H1 (cell line): ENCODE measurements at regions not wholly inside any gene's neighbourhood (a gene's known extent, or its start where the extent isn't known, plus 50 kb on each side); places are given as distances from the start of the nearest gene placed in this dataset.
A peak's percentile ranks its signal among the peaks of the same experiment; 100 is the strongest.

Source experiments
- CTCF ChIA-PET: fragments of 300-600 bp; sonication (Branson Sonifier 250); formaldehyde crosslinking; loops from one replicate; lab custom pipeline; 2021; ENCODE audit not compliant: partially characterized antibody; lab: Charles Lee
- POLR2A ChIA-PET: fragments of 300-600 bp; sonication (Branson Sonifier 250); formaldehyde crosslinking; loops from one replicate; lab custom pipeline; 2021; ENCODE audit warnings: inconsistent platforms; ENCODE audit not compliant: partially characterized antibody; lab: Charles Lee
- DNase-seq, 2 experiments: peaks; one replicate each; pipeline versions ENCODE4 v3.0.0 to v3.0.0-alpha.2; 2010 to 2022; ENCODE audit warnings: low spot score in 2 of 2, low read depth in 1 of 2, mixed read lengths in 1 of 2
- FAIRE-seq: peaks from 2 replicates; lab custom pipeline; 2011; peaks lifted over from hg19 to GRCh38; lab: Jason Lieb, UNC
- H2AFZ ChIP-seq: 2 replicates; pipeline ENCODE4 v1.8.1; 2012; ENCODE audit warnings: low read length, inconsistent platforms
- H2AK5ac ChIP-seq: 2 replicates; pipeline ENCODE4 v1.6.1; 2013; ENCODE audit warnings: low read depth, low read length
- H2BK120ac ChIP-seq: replicated peaks from 2 replicates; pipeline ENCODE3; 2013; ENCODE audit warnings: low read depth, low read length, inconsistent platforms
- H2BK12ac ChIP-seq: 2 replicates; pipeline ENCODE4 v1.6.1; 2013; ENCODE audit warnings: low read depth, low read length
- H2BK15ac ChIP-seq: 2 replicates; pipeline ENCODE4 v1.6.1; 2013; ENCODE audit warnings: low read length
- H2BK20ac ChIP-seq: 2 replicates; pipeline ENCODE4 v1.6.1; 2013; ENCODE audit warnings: low read length
- H2BK5ac ChIP-seq: 2 replicates; pipeline ENCODE4 v1.6.1; 2013; ENCODE audit warnings: low read depth, low read length
- H3K14ac ChIP-seq: 2 replicates; pipeline ENCODE4 v1.6.1; 2013; ENCODE audit warnings: inconsistent platforms; ENCODE audit not compliant: insufficient read length
- H3K18ac ChIP-seq: 2 replicates; pipeline ENCODE4 v1.6.1; 2013; ENCODE audit warnings: low read length; ENCODE audit errors: extremely low read depth
- H3K23ac ChIP-seq: 2 replicates; pipeline ENCODE4 v1.6.1; 2013; ENCODE audit warnings: inconsistent platforms; ENCODE audit not compliant: insufficient read length
- H3K23me2 ChIP-seq: 2 replicates; pipeline ENCODE4 v1.6.1; 2013; ENCODE audit warnings: low read depth, low read length
- H3K27ac ChIP-seq: 2 replicates; pipeline ENCODE4 v1.6.1; 2011; ENCODE audit warnings: low read depth, low read length, inconsistent platforms
- H3K27me3 ChIP-seq, 4 experiments: replicated peaks in 1 of 4; 1 replicate in 1 of 4; 2 replicates in 3 of 4; pipeline versions ENCODE4 v1.6.1 to v1.8.1; 2011 to 2013; ENCODE audit warnings: low read length in 3 of 4, mild to moderate bottlenecking in 3 of 4, inconsistent platforms in 2 of 4, mixed read lengths in 2 of 4, moderate library complexity in 1 of 4; ENCODE audit not compliant: control insufficient read depth in 3 of 4, insufficient read depth in 3 of 4; ENCODE audit errors: extremely low read depth in 1 of 4
- H3K36me3 ChIP-seq, 4 experiments: 2 replicates each; pipeline versions ENCODE4 v1.6.1 to v1.8.1; 2011 to 2013; ENCODE audit warnings: mild to moderate bottlenecking in 4 of 4, low read length in 3 of 4, moderate library complexity in 2 of 4, control low read depth in 1 of 4, inconsistent platforms in 1 of 4; ENCODE audit not compliant: insufficient read depth in 4 of 4, control insufficient read depth in 2 of 4
- H3K4ac ChIP-seq: replicated peaks from 2 replicates; pipeline ENCODE3; 2013; ENCODE audit warnings: low read length, low read depth, mixed read lengths, inconsistent platforms; ENCODE audit not compliant: insufficient read length
- H3K4me1 ChIP-seq, 4 experiments: replicated peaks in 1 of 4; 1 replicate in 1 of 4; 2 replicates in 3 of 4; pipeline versions ENCODE4 v1.6.1 to v1.8.1; 2011 to 2013; ENCODE audit warnings: low read length in 3 of 4, inconsistent platforms in 2 of 4, mixed read lengths in 1 of 4; ENCODE audit not compliant: insufficient read depth in 4 of 4, control insufficient read depth in 3 of 4
- H3K4me2 ChIP-seq, 2 experiments: 2 replicates each; pipeline versions ENCODE4 v1.6.1 to v1.8.1; 2011 to 2013; ENCODE audit warnings: low read depth in 2 of 2, low read length in 2 of 2, control low read depth in 1 of 2, inconsistent platforms in 1 of 2, mild to moderate bottlenecking in 1 of 2; ENCODE audit not compliant: insufficient read depth in 1 of 2
- H3K4me3 ChIP-seq, 4 experiments: fragments of 200-600, 300-600 bp in 1 of 4; sonication (generic), shearing (Covaris generic), sonication (Bioruptor Twin) in 1 of 4; 2 replicates each; pipeline versions ENCODE4 v1.5.1 to v1.8.1; 2011 to 2016; ENCODE audit warnings: low read length in 4 of 4, low read depth in 3 of 4, control low read depth in 2 of 4, inconsistent platforms in 2 of 4, mild to moderate bottlenecking in 2 of 4, mixed read lengths in 1 of 4, moderate library complexity in 1 of 4; ENCODE audit not compliant: insufficient read depth in 2 of 4; ENCODE audit errors: extremely low read depth in 1 of 4
- H3K56ac ChIP-seq: replicated peaks from 2 replicates; pipeline ENCODE3; 2013; ENCODE audit warnings: low read depth, mild to moderate bottlenecking, mixed read lengths, low read length, inconsistent platforms; ENCODE audit not compliant: insufficient read length
- H3K79me1 ChIP-seq: 2 replicates; pipeline ENCODE4 v1.6.1; 2013; ENCODE audit warnings: low read depth, low read length, control low read depth
- H3K79me2 ChIP-seq, 2 experiments: 2 replicates each; pipeline versions ENCODE4 v1.6.1 to v1.8.1; 2012 to 2013; ENCODE audit warnings: low read length in 2 of 2, mild to moderate bottlenecking in 2 of 2, inconsistent platforms in 1 of 2; ENCODE audit not compliant: insufficient read depth in 2 of 2, control insufficient read depth in 1 of 2
- H3K9ac ChIP-seq, 4 experiments: replicated peaks in 1 of 4; 1 replicate in 1 of 4; 2 replicates in 3 of 4; pipeline versions ENCODE4 v1.6.1 to v1.8.1; 2011 to 2013; ENCODE audit warnings: low read depth in 3 of 4, low read length in 3 of 4, control low read depth in 2 of 4, mild to moderate bottlenecking in 2 of 4, moderate library complexity in 2 of 4, inconsistent platforms in 1 of 4; ENCODE audit errors: extremely low read depth in 1 of 4
- H3K9me3 ChIP-seq, 2 experiments: 2 replicates each; pipeline versions ENCODE4 v1.6.1 to v1.8.1; 2012 to 2013; ENCODE audit warnings: mild to moderate bottlenecking in 2 of 2, moderate library complexity in 2 of 2, control low read depth in 1 of 2, inconsistent platforms in 1 of 2, low read depth in 1 of 2, low read length in 1 of 2, mixed read lengths in 1 of 2; ENCODE audit not compliant: insufficient read depth in 2 of 2
- H4K20me1 ChIP-seq, 2 experiments: replicated peaks in 1 of 2; 2 replicates each; pipeline versions ENCODE3 to v1.8.1; 2011 to 2013; ENCODE audit warnings: inconsistent platforms in 2 of 2, low read length in 2 of 2, mild to moderate bottlenecking in 1 of 2; ENCODE audit not compliant: insufficient read depth in 2 of 2, control insufficient read depth in 1 of 2
- H4K5ac ChIP-seq: 2 replicates; pipeline ENCODE4 v1.6.1; 2013; ENCODE audit warnings: low read length, low read depth, mixed read lengths, inconsistent platforms; ENCODE audit not compliant: insufficient read length
- H4K8ac ChIP-seq: 2 replicates; pipeline ENCODE4 v1.8.0; 2013; ENCODE audit warnings: mild to moderate bottlenecking, moderate library complexity, low read length, inconsistent platforms; ENCODE audit not compliant: insufficient read depth; ENCODE audit errors: extremely low read depth
- H4K91ac ChIP-seq: replicated peaks from 2 replicates; pipeline ENCODE3; 2013; ENCODE audit warnings: low read length, mixed read lengths, inconsistent platforms; ENCODE audit not compliant: insufficient read length
- ATF2 ChIP-seq: IDR thresholded peaks from 2 replicates; pipeline ENCODE4 v1.6.1; 2012; ENCODE audit warnings: low read length, inconsistent platforms
- ATF3 ChIP-seq: IDR thresholded peaks from 2 replicates; pipeline ENCODE4 v1.6.1; 2011; ENCODE audit warnings: low read depth, mild to moderate bottlenecking, low read length; ENCODE audit not compliant: insufficient read depth
- CTBP2 ChIP-seq: IDR thresholded peaks from 2 replicates; pipeline ENCODE4 v1.7.0; 2011; ENCODE audit warnings: borderline replicate concordance, mild to moderate bottlenecking, moderate library complexity, mixed read lengths, low read length; ENCODE audit not compliant: insufficient read depth, insufficient read length
- JUN ChIP-seq: IDR thresholded peaks from 2 replicates; pipeline ENCODE4 v1.6.1; 2011; ENCODE audit warnings: low read depth, mild to moderate bottlenecking, improper control_type of control experiment, low read length
- MAFK ChIP-seq: IDR thresholded peaks from 2 replicates; pipeline ENCODE4 v1.6.1; 2012; ENCODE audit warnings: low read depth, mild to moderate bottlenecking, improper control_type of control experiment, low read length
- POLR2A ChIP-seq, 2 experiments: IDR thresholded peaks; 1 replicate in 1 of 2; 2 replicates in 1 of 2; pipeline ENCODE4 v1.6.1; 2011; ENCODE audit warnings: low read depth in 2 of 2, low read length in 2 of 2, mild to moderate bottlenecking in 2 of 2; ENCODE audit errors: control extremely low read depth in 1 of 2
- RAD21 ChIP-seq, 2 experiments: IDR thresholded peaks in 1 of 2; conservative IDR thresholded peaks in 1 of 2; 2 replicates each; pipeline ENCODE4 v1.6.1; 2011; ENCODE audit warnings: low read depth in 2 of 2, low read length in 2 of 2, improper control_type of control experiment in 1 of 2, inconsistent platforms in 1 of 2, mild to moderate bottlenecking in 1 of 2, moderate library complexity in 1 of 2
- RFX5 ChIP-seq: IDR thresholded peaks from 2 replicates; pipeline ENCODE4 v1.6.1; 2011; ENCODE audit warnings: low read depth, low read length, improper control_type of control experiment, borderline replicate concordance
- SIX5 ChIP-seq: IDR thresholded peaks from 2 replicates; pipeline ENCODE4 v1.6.1; 2011; ENCODE audit warnings: mild to moderate bottlenecking, low read depth, low read length
- TBP ChIP-seq: IDR thresholded peaks from 2 replicates; pipeline ENCODE4 v1.6.1; 2011; ENCODE audit warnings: low read depth, low read length, improper control_type of control experiment
- ZNF274 ChIP-seq: IDR thresholded peaks from 2 replicates; pipeline ENCODE4 v1.7.0; 2012; ENCODE audit warnings: low read length, borderline replicate concordance; ENCODE audit errors: extremely low read depth
- WGBS, 2 experiments: shearing (Covaris generic) in 1 of 2; methylation state at CpG; one replicate each; pipeline versions ENCODE4 v1.1.6 to v1.1.7; 2013 to 2015; ENCODE audit warnings: low lambda C conversion rate in 2 of 2, mixed read lengths in 2 of 2, inconsistent platforms in 1 of 2, low coverage in 1 of 2, missing lambda C conversion rate in 1 of 2; ENCODE audit not compliant: insufficient replicate concordance in 2 of 2, insufficient coverage in 1 of 2, insufficient read length in 1 of 2; ENCODE audit errors: extremely low coverage in 1 of 2, missing lambda C conversion rate in 1 of 2; 5-methylcytosine and 5-hydroxymethylcytosine counted together

- H4K91ac ChIP-seq, result no peak overlapping the region
- H2BK120ac ChIP-seq, result no peak overlapping the region
- H2AFZ ChIP-seq, result peak overlapping the region; percentile 92; the same call in 1 of the 2 replicates
- H3K4me3 ChIP-seq, result no peak overlapping the region
- no peaks in the 10 kb centered on the region for H3K79me1 ChIP-seq
- H3K23me2 ChIP-seq, result no peaks in the 10 kb centered on the region; the same call in 1 of the 2 replicates
- H3K18ac ChIP-seq, result no peak overlapping the region
- H3K56ac ChIP-seq, result no peak overlapping the region
- ChIA-PET POLR2A (no interaction called here), CTCF (interaction anchor here (1.1 kb wide), 1 partner anchor 235 kb away, joined by 3 read pairs; no protein-coding TSS in a partner anchor)
- H4K8ac ChIP-seq, result no peak overlapping the region
- H2BK20ac ChIP-seq, result no peak overlapping the region
- WGBS, 2 experiments, result 83% methylated on average over 8 of the region's 8 CpGs; no CpG with 5 or more reads in 1 of the 2 experiments
- no peak for FAIRE-seq
- H3K9ac ChIP-seq, result no peak overlapping the region
- H3K4me1 ChIP-seq, result peaks cover 17 to 24% (median 22%) of the 10 kb centered on the region in 4 experiments
- H2BK5ac ChIP-seq, result no peak overlapping the region
- no peak overlapping the region for H3K23ac ChIP-seq
- peak in 1 of 2 experiments; percentile 43 for DNase-seq
- no peak overlapping the region for H3K27ac ChIP-seq
- H3K14ac ChIP-seq, result no peak overlapping the region
- no peaks in the 10 kb centered on the region for H3K79me2 ChIP-seq
- no peak overlapping the region for H4K5ac ChIP-seq
- no peaks in the 10 kb centered on the region for H3K36me3 ChIP-seq
- H4K20me1 ChIP-seq, result no peaks in the 10 kb centered on the region
- H3K9me3 ChIP-seq, result peaks cover 8 to 9% of the 10 kb centered on the region in 2 experiments; a peak in 3 of 4 replicates
- H3K4me2 ChIP-seq, result no peak overlapping the region
- no peak overlapping the region for H2AK5ac ChIP-seq
- no peak overlapping the region; the same call in 1 of the 2 replicates for H2BK12ac ChIP-seq
- no peak overlapping the region for H2BK15ac ChIP-seq
- H3K4ac ChIP-seq, result no peak overlapping the region
- H3K27me3 ChIP-seq, result no peaks in the 10 kb centered on the region
- TF ChIP-seq ATF2 (no peak), RAD21 (IDR thresholded peaks at IDR 0.05 in 1 of 2, conservative IDR thresholded peaks at IDR 0.05 in 1 of 2; ENCODE audit: low read depth in 2 of 2, low read length in 2 of 2) (no peak), POLR2A (IDR thresholded peaks at IDR 0.05; ENCODE audit: control extremely low read depth in 1 of 2, low read depth in 2 of 2, low read length in 2 of 2) (no peak), TBP (no peak), ATF3 (no peak), SIX5 (no peak), MAFK (no peak), RFX5 (no peak), CTBP2 (no peak), JUN (no peak), ZNF274 (no peak)
These were observed 250.4 kb upstream of the SIX2 start for GRCh38 chr2:45259547-45260160.
